Mammary epithelial cell (primary cell): ENCODE measurements at regions not wholly inside any gene's neighbourhood (a gene's known extent, or its start where the extent isn't known, plus 50 kb on each side); places are given as distances from the start of the nearest gene placed in this dataset.

ENCODE experiments used
- CTCF ChIP-seq, 2 donors: IDR thresholded peaks in 1 of 2; conservative IDR thresholded peaks in 1 of 2; 2 replicates each; pipeline ENCODE4 v1.5.1; 2011 to 2012; ENCODE audit warnings: inconsistent platforms in 2 of 2, low read length in 2 of 2, mild to moderate bottlenecking in 2 of 2, control low read depth in 1 of 2, low read depth in 1 of 2; ENCODE audit not compliant: insufficient read depth in 1 of 2; ENCODE audit errors: extremely low read depth in 1 of 2
- EZH2 ChIP-seq: IDR thresholded peaks from 2 replicates; pipeline ENCODE4 v1.6.1; 2012; ENCODE audit warnings: low read length, inconsistent platforms, borderline replicate concordance

DNA sequence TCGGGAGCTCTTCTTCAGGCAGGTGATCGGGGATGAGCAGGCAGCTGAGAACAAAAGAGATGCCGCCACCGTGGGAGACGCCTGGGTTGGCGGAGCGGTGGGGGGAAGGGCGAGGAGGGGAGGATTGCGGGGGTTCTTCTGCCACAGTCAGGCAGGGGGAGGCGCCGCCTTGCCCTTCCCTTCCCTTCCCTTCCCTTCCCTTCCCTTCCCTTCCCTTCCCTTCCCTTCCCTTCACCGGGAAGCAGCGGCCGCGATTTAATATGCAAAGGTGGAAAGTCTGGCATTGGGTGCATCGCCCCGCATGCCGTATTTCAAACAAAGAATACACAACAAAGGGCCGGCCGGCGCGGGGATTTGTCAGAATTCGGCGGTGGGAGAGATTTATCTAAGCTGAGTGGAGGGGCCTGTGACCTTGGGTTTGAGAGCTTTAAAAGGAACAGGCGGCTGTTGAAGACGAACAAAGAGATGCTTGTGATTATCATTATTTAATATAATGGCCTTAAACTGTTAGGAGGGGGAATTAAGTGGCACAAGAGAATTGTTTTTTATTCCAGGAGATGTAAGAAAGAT lies 262.3 kb upstream of the TNRC6C start:
- TF ChIP-seq CTCF (conservative IDR thresholded peaks at IDR 0.05 in 1 of 2, IDR thresholded peaks at IDR 0.05 in 1 of 2; ENCODE audit: extremely low read depth in 1 of 2, insufficient read depth in 1 of 2, low read depth in 1 of 2, low read length in 2 of 2), result no peak
- TF ChIP-seq EZH2, result no peak
